ENCODE measurements at regions not wholly inside any gene's neighbourhood (a gene's known extent, or its start where the extent isn't known, plus 50 kb on each side); places are given as distances from the start of the nearest gene placed in this dataset.

- Histone ChIP-seq H3K4me3 (ENCODE audit: low read depth in 1 of 2, low read length in 2 of 2) (no peak overlapping the region), H3K27me3 (ENCODE audit: insufficient read depth, low read length, poor library complexity) (no peaks in the 10 kb centered on the region), H3K79me2 (ENCODE audit: insufficient read depth, low read length) (no peaks in the 10 kb centered on the region), H3K4me2 (ENCODE audit: insufficient read depth, low read length) (no peak overlapping the region), H3K27ac (ENCODE audit: low read length) (no peak overlapping the region), H3K36me3 (ENCODE audit: insufficient read depth, low read length) (no peaks in the 10 kb centered on the region), H3K9ac (ENCODE audit: low read depth, low read length) (no peak overlapping the region), H3K9me3 (ENCODE audit: insufficient read depth, low read length, severe bottlenecking) (no peaks in the 10 kb centered on the region), H4K20me1 (ENCODE audit: insufficient read depth, low read length) (no peaks in the 10 kb centered on the region), H2AFZ (ENCODE audit: low read depth, low read length) (no peak overlapping the region), H3K4me1 (ENCODE audit: insufficient read depth, low read length) (no peaks in the 10 kb centered on the region)
- no peak for DNase-seq
- TF ChIP-seq, protein P1, sequence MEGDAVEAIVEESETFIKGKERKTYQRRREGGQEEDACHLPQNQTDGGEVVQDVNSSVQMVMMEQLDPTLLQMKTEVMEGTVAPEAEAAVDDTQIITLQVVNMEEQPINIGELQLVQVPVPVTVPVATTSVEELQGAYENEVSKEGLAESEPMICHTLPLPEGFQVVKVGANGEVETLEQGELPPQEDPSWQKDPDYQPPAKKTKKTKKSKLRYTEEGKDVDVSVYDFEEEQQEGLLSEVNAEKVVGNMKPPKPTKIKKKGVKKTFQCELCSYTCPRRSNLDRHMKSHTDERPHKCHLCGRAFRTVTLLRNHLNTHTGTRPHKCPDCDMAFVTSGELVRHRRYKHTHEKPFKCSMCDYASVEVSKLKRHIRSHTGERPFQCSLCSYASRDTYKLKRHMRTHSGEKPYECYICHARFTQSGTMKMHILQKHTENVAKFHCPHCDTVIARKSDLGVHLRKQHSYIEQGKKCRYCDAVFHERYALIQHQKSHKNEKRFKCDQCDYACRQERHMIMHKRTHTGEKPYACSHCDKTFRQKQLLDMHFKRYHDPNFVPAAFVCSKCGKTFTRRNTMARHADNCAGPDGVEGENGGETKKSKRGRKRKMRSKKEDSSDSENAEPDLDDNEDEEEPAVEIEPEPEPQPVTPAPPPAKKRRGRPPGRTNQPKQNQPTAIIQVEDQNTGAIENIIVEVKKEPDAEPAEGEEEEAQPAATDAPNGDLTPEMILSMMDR (IDR thresholded peaks at IDR 0.05; ENCODE audit: borderline replicate concordance, extremely low read depth, low read length, poor library complexity, severe bottlenecking) = no peak
- no peak for TF ChIP-seq EZH2 (IDR thresholded peaks at IDR 0.05; ENCODE audit: borderline replicate concordance, low read depth, low read length, severe bottlenecking)
- ATAC-seq (ENCODE audit: insufficient read depth, low read depth) = no peak
These were observed 303.2 kb upstream of the KCND2 start for GRCh38 chr7:119969763-119970162.

DNA sequence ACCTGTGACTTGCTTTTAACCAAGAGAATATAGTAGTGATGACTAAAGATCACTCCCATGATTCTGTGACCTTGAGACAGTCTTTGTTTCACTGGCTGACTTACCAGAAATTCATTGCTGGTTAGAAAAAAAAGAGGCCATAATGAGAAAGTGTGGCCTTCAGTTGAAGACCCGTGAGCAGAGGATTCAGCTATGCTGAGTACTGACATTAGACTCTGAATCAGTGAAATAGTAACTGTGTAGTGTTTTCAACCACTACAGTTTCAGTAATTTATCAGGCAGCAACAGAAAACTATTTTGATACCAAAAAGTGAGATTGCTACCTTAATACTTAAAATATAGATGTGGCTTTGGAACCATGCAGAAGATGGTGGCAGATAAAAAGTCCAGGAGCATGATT, 298.0 kb upstream of the KCND2 start:
- Histone ChIP-seq H3K27me3 (ENCODE audit: insufficient read depth, low read length, poor library complexity) (no peaks in the 10 kb centered on the region), H3K27ac (ENCODE audit: low read length) (no peak overlapping the region), H3K36me3 (ENCODE audit: insufficient read depth, low read length) (no peaks in the 10 kb centered on the region), H3K9me3 (ENCODE audit: insufficient read depth, low read length, severe bottlenecking) (no peaks in the 10 kb centered on the region), H4K20me1 (ENCODE audit: insufficient read depth, low read length) (no peaks in the 10 kb centered on the region), H3K4me3 (ENCODE audit: low read depth in 1 of 2, low read length in 2 of 2) (no peak overlapping the region), H3K4me2 (ENCODE audit: insufficient read depth, low read length) (no peak overlapping the region), H3K4me1 (ENCODE audit: insufficient read depth, low read length) (no peaks in the 10 kb centered on the region), H3K79me2 (ENCODE audit: insufficient read depth, low read length) (no peaks in the 10 kb centered on the region), H2AFZ (ENCODE audit: low read depth, low read length) (no peak overlapping the region), H3K9ac (ENCODE audit: low read depth, low read length) (no peak overlapping the region)
- TF ChIP-seq, protein P1 (IDR thresholded peaks at IDR 0.05; ENCODE audit: borderline replicate concordance, extremely low read depth, low read length, poor library complexity, severe bottlenecking) = no peak
- TF ChIP-seq EZH2 (IDR thresholded peaks at IDR 0.05; ENCODE audit: borderline replicate concordance, low read depth, low read length, severe bottlenecking) = no peak
- ATAC-seq (ENCODE audit: insufficient read depth, low read depth) (no peak), DNase-seq (no peak)

- TF ChIP-seq, protein P1 (IDR thresholded peaks at IDR 0.05; ENCODE audit: borderline replicate concordance, extremely low read depth, low read length, poor library complexity, severe bottlenecking) = no peak
- TF ChIP-seq EZH2 (IDR thresholded peaks at IDR 0.05; ENCODE audit: borderline replicate concordance, low read depth, low read length, severe bottlenecking) = no peak
- Histone ChIP-seq H3K4me3 (ENCODE audit: low read depth in 1 of 2, low read length in 2 of 2) (no peak overlapping the region), H3K4me1 (ENCODE audit: insufficient read depth, low read length) (no peaks in the 10 kb centered on the region), H3K27me3 (ENCODE audit: insufficient read depth, low read length, poor library complexity) (no peaks in the 10 kb centered on the region), H3K27ac (ENCODE audit: low read length) (no peak overlapping the region), H2AFZ (ENCODE audit: low read depth, low read length) (no peak overlapping the region), H3K79me2 (ENCODE audit: insufficient read depth, low read length) (no peaks in the 10 kb centered on the region), H4K20me1 (ENCODE audit: insufficient read depth, low read length) (no peaks in the 10 kb centered on the region), H3K9ac (ENCODE audit: low read depth, low read length) (no peak overlapping the region), H3K36me3 (ENCODE audit: insufficient read depth, low read length) (no peaks in the 10 kb centered on the region), H3K4me2 (ENCODE audit: insufficient read depth, low read length) (no peak overlapping the region), H3K9me3 (ENCODE audit: insufficient read depth, low read length, severe bottlenecking) (no peaks in the 10 kb centered on the region)
- ATAC-seq (ENCODE audit: insufficient read depth, low read depth) = no peak
- DNase-seq = no peak
These were observed 290.1 kb upstream of the KCND2 start for GRCh38 chr7:119982884-119983283.

- ATAC-seq (ENCODE audit: insufficient read depth, low read depth) (no peak), DNase-seq (no peak)
- Histone ChIP-seq H3K9ac (ENCODE audit: low read depth, low read length) (no peak overlapping the region), H3K4me2 (ENCODE audit: insufficient read depth, low read length) (no peak overlapping the region), H3K36me3 (ENCODE audit: insufficient read depth, low read length) (no peaks in the 10 kb centered on the region), H4K20me1 (ENCODE audit: insufficient read depth, low read length) (no peaks in the 10 kb centered on the region), H2AFZ (ENCODE audit: low read depth, low read length) (no peak overlapping the region), H3K79me2 (ENCODE audit: insufficient read depth, low read length) (no peaks in the 10 kb centered on the region), H3K9me3 (ENCODE audit: insufficient read depth, low read length, severe bottlenecking) (no peaks in the 10 kb centered on the region), H3K4me3 (ENCODE audit: low read depth in 1 of 2, low read length in 2 of 2) (no peak overlapping the region), H3K27ac (ENCODE audit: low read length) (no peak overlapping the region), H3K4me1 (ENCODE audit: insufficient read depth, low read length) (no peaks in the 10 kb centered on the region), H3K27me3 (ENCODE audit: insufficient read depth, low read length, poor library complexity) (no peaks in the 10 kb centered on the region)
- TF ChIP-seq, protein P1 (IDR thresholded peaks at IDR 0.05; ENCODE audit: borderline replicate concordance, extremely low read depth, low read length, poor library complexity, severe bottlenecking) = no peak
- no peak for TF ChIP-seq EZH2 (IDR thresholded peaks at IDR 0.05; ENCODE audit: borderline replicate concordance, low read depth, low read length, severe bottlenecking)
These were observed 289.5 kb upstream of the KCND2 start for GRCh38 chr7:119983468-119983867.

All from DND-41 (cell line).